ENCODE measurements at regions not wholly inside any gene's neighbourhood (a gene's known extent, or its start where the extent isn't known, plus 50 kb on each side); places are given as distances from the start of the nearest gene placed in this dataset.

GRCh38 chr4:116880625-116881024, 204.8 kb downstream of the TRAM1L1 start:
- no peak for TF ChIP-seq CTCF (IDR thresholded peaks at IDR 0.05)
- TF ChIP-seq POLR2A (IDR thresholded peaks at IDR 0.05; ENCODE audit: low read depth) = no peak

Measured in esophagus muscularis mucosa (tissue), 3 donors.